ENCODE measurements at regions not wholly inside any gene's neighbourhood (a gene's known extent, or its start where the extent isn't known, plus 50 kb on each side); places are given as distances from the start of the nearest gene placed in this dataset.
A peak's percentile ranks its signal among the peaks of the same experiment; 100 is the strongest.

GRCh38 chr17:12242345-12242954 is 221.8 kb downstream of the MAP2K4 start:
- Histone ChIP-seq H3K4me1 (peaks cover 0 to 5% (median 0%) of the 10 kb centered on the region in 4 donors), H3K27ac (peak overlapping the region in 3 of 4 donors; percentile 39 to 69 (median 48)), H3K9me3 (no peaks in the 10 kb centered on the region), H3K27me3 (no peaks in the 10 kb centered on the region), H3K36me3 (no peaks in the 10 kb centered on the region), H3K4me3 (no peak overlapping the region)
- DNase-seq, result no peak
- intact Hi-C loops (cut with DNase I; ENCODE audit: low total_unique reads) (no loop called here), in situ Hi-C loops (cut with MboI; ENCODE audit: low pct_ligation_motif_present in 1 of 4, low pct_unique_long_range_greater_than_20kb in 1 of 4, low sequenced_read_pairs in 3 of 4) (loop anchor here in 1 of 4 donors (25.0 kb wide), 1 partner anchor 420 kb away; the partner anchor contains the start of gene MYOCD)
- WGBS, 2 donors (ENCODE audit: low coverage in 1 of 2), result 69 to 81% methylated on average over 9 of the region's 9 CpGs
- no peak for TF ChIP-seq EP300 (IDR thresholded peaks at IDR 0.05; ENCODE audit: low read depth)
- TF ChIP-seq CTCF (IDR thresholded peaks at IDR 0.05), result no peak
- TF ChIP-seq POLR2AphosphoS5 (IDR thresholded peaks at IDR 0.05), result no peak
- TF ChIP-seq POLR2A (IDR thresholded peaks at IDR 0.05), result no peak

GRCh38 chr17:12247761-12248160 is 227.1 kb downstream of the MAP2K4 start:
- H3K36me3 ChIP-seq, result no peaks in the 10 kb centered on the region
- in situ Hi-C loops (cut with MboI; ENCODE audit: low pct_ligation_motif_present in 1 of 4, low pct_unique_long_range_greater_than_20kb in 1 of 4, low sequenced_read_pairs in 3 of 4), result loop anchor here in 1 of 4 donors (25.0 kb wide), 1 partner anchor 415 kb away; the partner anchor contains the start of gene MYOCD
- H3K4me1 ChIP-seq, result no peaks in the 10 kb centered on the region
- no peak for DNase-seq
- no peaks in the 10 kb centered on the region for H3K27me3 ChIP-seq
- no peak for TF ChIP-seq CTCF (IDR thresholded peaks at IDR 0.05)
- no peak for TF ChIP-seq POLR2A (IDR thresholded peaks at IDR 0.05)
- TF ChIP-seq POLR2AphosphoS5 (IDR thresholded peaks at IDR 0.05), result no peak
- no peak for TF ChIP-seq EP300 (IDR thresholded peaks at IDR 0.05; ENCODE audit: low read depth)
- 59 to 72% methylated on average over 2 of the region's 2 CpGs for WGBS, 2 donors (ENCODE audit: low coverage in 1 of 2)
- H3K4me3 ChIP-seq, result no peak overlapping the region
- no peak overlapping the region for H3K27ac ChIP-seq
- intact Hi-C loops (cut with DNase I; ENCODE audit: low total_unique reads), result no loop called here
- H3K9me3 ChIP-seq, result no peaks in the 10 kb centered on the region

- WGBS, 2 donors (ENCODE audit: low coverage in 1 of 2), result 69 to 86% methylated on average over 4 of the region's 4 CpGs
- intact Hi-C loops (cut with DNase I; ENCODE audit: low total_unique reads), result no loop called here
These were observed 230.3 kb downstream of the MAP2K4 start for GRCh38 chr17:12250973-12251372.

GRCh38 chr17:12252462-12252861 is 231.8 kb downstream of the MAP2K4 start:
- in situ Hi-C loops (cut with MboI; ENCODE audit: low pct_ligation_motif_present in 1 of 4, low pct_unique_long_range_greater_than_20kb in 1 of 4, low sequenced_read_pairs in 3 of 4), result loop anchor here in 2 of 4 donors (10.0 to 25.0 kb wide), 3 partner anchors 282 to 412 kb away; partner anchors contain the start of gene MYOCD (in 2 of the 2)

More at GRCh38 chr17:12250973-12251372, 230.3 kb downstream of the MAP2K4 start:
- H3K27me3 ChIP-seq, result no peaks in the 10 kb centered on the region
- no peaks in the 10 kb centered on the region for H3K9me3 ChIP-seq
- H3K4me3 ChIP-seq, result no peak overlapping the region
- TF ChIP-seq POLR2AphosphoS5 (IDR thresholded peaks at IDR 0.05) (no peak), CTCF (IDR thresholded peaks at IDR 0.05) (no peak), POLR2A (IDR thresholded peaks at IDR 0.05) (no peak), EP300 (IDR thresholded peaks at IDR 0.05; ENCODE audit: low read depth) (no peak)
- in situ Hi-C loops (cut with MboI; ENCODE audit: low pct_ligation_motif_present in 1 of 4, low pct_unique_long_range_greater_than_20kb in 1 of 4, low sequenced_read_pairs in 3 of 4), result loop anchor here in 2 of 4 donors (10.0 to 25.0 kb wide), 3 partner anchors 284 to 414 kb away; partner anchors contain the start of gene MYOCD (in 2 of the 2)
- no peaks in the 10 kb centered on the region for H3K4me1 ChIP-seq
- H3K36me3 ChIP-seq, result no peaks in the 10 kb centered on the region
- no peak overlapping the region for H3K27ac ChIP-seq
- no peak for DNase-seq

More at GRCh38 chr17:12252462-12252861, 231.8 kb downstream of the MAP2K4 start:
- intact Hi-C loops (cut with DNase I; ENCODE audit: low total_unique reads), result no loop called here
- Histone ChIP-seq H3K4me3 (no peak overlapping the region), H3K36me3 (no peaks in the 10 kb centered on the region), H3K27me3 (no peaks in the 10 kb centered on the region), H3K4me1 (no peaks in the 10 kb centered on the region), H3K9me3 (no peaks in the 10 kb centered on the region), H3K27ac (peak overlapping the region in 2 of 4 donors; percentile 4 to 36)
- no peak for DNase-seq
- 60 to 67% methylated on average over 1 to 6 of the region's 6 CpGs for WGBS, 2 donors (ENCODE audit: low coverage in 1 of 2)
- TF ChIP-seq POLR2A (IDR thresholded peaks at IDR 0.05) (no peak), POLR2AphosphoS5 (IDR thresholded peaks at IDR 0.05) (no peak), EP300 (IDR thresholded peaks at IDR 0.05; ENCODE audit: low read depth) (no peak), CTCF (IDR thresholded peaks at IDR 0.05) (no peak)
